Astrocyte (in vitro differentiated cells and primary cell): ENCODE measurements at regions not wholly inside any gene's neighbourhood (a gene's known extent, or its start where the extent isn't known, plus 50 kb on each side); places are given as distances from the start of the nearest gene placed in this dataset.

Source experiments
- CTCF ChIP-seq: IDR thresholded peaks from 2 replicates; pipeline ENCODE4 v1.5.1; 2011; ENCODE audit warnings: low read depth, mild to moderate bottlenecking, inconsistent platforms, low read length, moderate library complexity; ENCODE audit not compliant: insufficient read depth
- EZH2 ChIP-seq: IDR thresholded peaks from 2 replicates; pipeline ENCODE4 v1.6.1; 2012; ENCODE audit warnings: mild to moderate bottlenecking, low read length, inconsistent platforms; ENCODE audit not compliant: insufficient read depth

- no peak for TF ChIP-seq CTCF
- no peak for TF ChIP-seq EZH2
These were observed 206.8 kb upstream of the SP4 start for GRCh38 chr7:21221130-21221529.
